Stimulated activated naive B cell treated with anti-CD40 and anti-IgM and Interleukin-4, amounts not matched to agents 10 μg/mL and 1 μg/mL and 100 μg/mL, for 72 hours (primary cell): ENCODE measurements at regions not wholly inside any gene's neighbourhood (a gene's known extent, or its start where the extent isn't known, plus 50 kb on each side); places are given as distances from the start of the nearest gene placed in this dataset.
"Not testable (repeated sequence)": the region's sequence is repeated elsewhere in the genome, so short reads cannot be mapped to it uniquely, and the experiment has no call there.

Experiments used
- ATAC-seq, 2 donors: fragments of 150-1000 bp; cut with Tn5 transposase; replicated peaks; 2 replicates each; pipeline ENCODE4 v1.10.0; 2021; ENCODE audit warnings: moderate library complexity in 1 of 2
- DNase-seq: peaks from one replicate; pipeline ENCODE4 v3.0.0; 2021
- H3K27ac Mint-ChIP-seq: one replicate; pipeline ENCODE4 v1.8.0; 2022; ENCODE audit warnings: mild to moderate bottlenecking, mixed read lengths
- H3K27me3 Mint-ChIP-seq, 2 donors: one replicate each; pipeline ENCODE4 v1.8.0; 2022; ENCODE audit warnings: mixed read lengths in 2 of 2
- H3K36me3 Mint-ChIP-seq, 2 donors: one replicate each; pipeline ENCODE4 v1.8.0; 2022; ENCODE audit warnings: mixed read lengths in 2 of 2, mild to moderate bottlenecking in 1 of 2
- H3K4me1 Mint-ChIP-seq, 2 donors: one replicate each; pipeline ENCODE4 v1.8.0; 2022; ENCODE audit warnings: mixed read lengths in 2 of 2, mild to moderate bottlenecking in 1 of 2
- H3K4me3 Mint-ChIP-seq, 2 donors: one replicate each; pipeline ENCODE4 v1.8.0; 2022; ENCODE audit warnings: mild to moderate bottlenecking in 2 of 2, mixed read lengths in 2 of 2, moderate library complexity in 1 of 2
- H3K9me3 Mint-ChIP-seq, 2 donors: one replicate each; pipeline ENCODE4 v1.8.0; 2022; ENCODE audit warnings: mixed read lengths in 2 of 2, mild to moderate bottlenecking in 1 of 2

DNA sequence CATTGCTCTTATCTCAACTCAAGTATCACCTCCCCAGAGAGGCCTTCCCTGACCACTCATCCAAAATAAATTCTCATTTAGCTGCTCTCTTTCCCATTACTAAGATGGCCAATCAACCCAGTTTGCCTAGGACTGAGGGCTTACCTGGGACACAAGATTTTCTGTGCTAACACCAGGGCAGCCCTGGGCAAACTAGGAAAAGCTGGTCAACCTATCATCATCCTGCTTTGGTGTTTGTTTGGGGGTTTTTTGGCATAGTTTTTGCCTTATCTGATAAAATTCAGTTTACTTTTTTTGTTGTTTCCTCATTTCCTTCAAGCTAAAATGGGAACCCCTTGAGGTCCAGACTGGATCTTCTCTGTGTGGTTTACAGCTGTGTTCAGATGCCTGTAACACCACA is 131.4 kb upstream of the NR2F2 start:
- ATAC-seq (no peak), DNase-seq (no peak)
- Mint-ChIP-seq H3K27ac (no peak overlapping the region), H3K4me3 (no peak overlapping the region), H3K9me3 (peaks cover 7 to 10% of the 10 kb centered on the region in 2 donors), H3K4me1 (no peaks in the 10 kb centered on the region), H3K36me3 (no peaks in the 10 kb centered on the region), H3K27me3 (no peaks in the 10 kb centered on the region)

DNA sequence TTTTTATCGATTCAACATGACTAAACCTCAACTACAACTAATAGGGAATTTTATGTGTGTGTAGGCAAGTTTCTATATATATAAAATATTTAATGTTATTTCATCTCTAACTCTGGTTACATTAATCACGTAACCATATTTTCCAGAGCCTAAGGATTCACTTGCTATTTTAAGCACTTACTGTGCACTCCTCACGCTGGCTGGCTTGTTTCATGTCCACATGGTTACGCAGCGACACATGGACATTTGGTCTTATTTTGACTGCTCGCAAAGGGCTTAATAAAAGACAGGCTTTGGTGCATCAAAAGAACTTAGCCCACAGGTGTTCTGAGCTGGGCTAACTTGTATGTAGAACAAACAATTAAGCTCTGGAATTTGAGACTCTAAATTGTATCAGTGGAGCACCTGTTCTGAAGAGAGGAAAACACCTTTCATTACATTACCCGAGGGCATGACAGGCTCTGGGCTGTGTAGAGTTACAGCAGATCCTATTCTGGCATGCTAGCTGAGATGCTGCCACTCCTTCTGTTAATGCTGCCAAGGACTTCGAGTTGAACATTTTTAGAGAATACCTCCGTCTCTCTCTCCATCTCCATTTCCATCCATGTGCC is 130.0 kb upstream of the NR2F2 start:
- Mint-ChIP-seq H3K36me3 (no peaks in the 10 kb centered on the region), H3K4me3 (no peak overlapping the region), H3K9me3 (peaks cover 10 to 11% of the 10 kb centered on the region in 2 donors), H3K27me3 (no peaks in the 10 kb centered on the region), H3K27ac (no peak overlapping the region), H3K4me1 (no peaks in the 10 kb centered on the region)
- DNase-seq (no peak), ATAC-seq (no peak)

DNA sequence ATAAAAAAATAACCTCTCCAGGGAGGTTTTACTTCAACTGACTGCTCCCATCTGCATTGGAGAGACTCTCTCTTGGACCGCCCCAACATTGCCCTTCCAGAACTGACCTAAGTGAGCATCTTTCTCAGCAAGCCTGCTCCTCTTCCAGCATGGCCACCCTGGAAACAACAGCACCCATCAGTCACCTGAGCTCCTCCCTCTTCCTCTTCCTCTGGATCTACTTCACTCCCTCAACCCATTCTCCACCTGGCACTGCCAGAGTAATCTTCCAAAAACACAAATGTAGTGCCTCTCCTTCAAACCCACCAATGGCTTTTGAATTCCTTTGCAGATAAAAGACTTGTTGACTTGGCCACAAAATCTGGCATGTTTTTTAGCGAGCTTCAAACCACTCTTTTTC is 128.8 kb upstream of the NR2F2 start:
- DNase-seq, result no peak
- Mint-ChIP-seq H3K4me3 (no peak overlapping the region), H3K27ac (no peak overlapping the region), H3K9me3 (peaks cover 10 to 12% of the 10 kb centered on the region in 2 donors), H3K4me1 (no peaks in the 10 kb centered on the region), H3K27me3 (no peaks in the 10 kb centered on the region), H3K36me3 (no peaks in the 10 kb centered on the region)
- ATAC-seq, result no peak

GRCh38 chr15:96205588-96205987 is 124.9 kb upstream of the NR2F2 start:
- H3K36me3 Mint-ChIP-seq, ATAC-seq, H3K4me1 Mint-ChIP-seq, H3K4me3 Mint-ChIP-seq, H3K27me3 Mint-ChIP-seq, H3K27ac Mint-ChIP-seq, DNase-seq: not testable (repeated sequence)
- peaks cover 12 to 14% of the 10 kb centered on the region in 2 donors for H3K9me3 Mint-ChIP-seq

- Mint-ChIP-seq H3K9me3 (peaks cover 6 to 9% of the 10 kb centered on the region in 2 donors), H3K27me3 (no peaks in the 10 kb centered on the region), H3K27ac (no peak overlapping the region), H3K36me3 (no peaks in the 10 kb centered on the region), H3K4me3 (no peak overlapping the region), H3K4me1 (no peaks in the 10 kb centered on the region)
- ATAC-seq (no peak), DNase-seq (no peak)
Measured at GRCh38 chr15:96207377-96208006, 123.0 kb upstream of the NR2F2 start.

- no peak overlapping the region for H3K4me3 Mint-ChIP-seq
- DNase-seq (no peak), ATAC-seq (no peak)
- H3K36me3 Mint-ChIP-seq, result no peaks in the 10 kb centered on the region
- no peak overlapping the region for H3K27ac Mint-ChIP-seq
- no peaks in the 10 kb centered on the region for H3K27me3 Mint-ChIP-seq
- H3K4me1 Mint-ChIP-seq, result no peaks in the 10 kb centered on the region
- peaks cover 6 to 9% of the 10 kb centered on the region in 2 donors for H3K9me3 Mint-ChIP-seq
Measured at GRCh38 chr15:96209285-96209735, 121.2 kb upstream of the NR2F2 start.

- Mint-ChIP-seq H3K4me3 (no peak overlapping the region), H3K9me3 (peaks cover 0 to 3% of the 10 kb centered on the region in 2 donors), H3K27ac (no peak overlapping the region), H3K4me1 (no peaks in the 10 kb centered on the region), H3K27me3 (no peaks in the 10 kb centered on the region), H3K36me3 (no peaks in the 10 kb centered on the region)
- DNase-seq, result no peak
- no peak for ATAC-seq
Measured at GRCh38 chr15:96213045-96213444, 117.5 kb upstream of the NR2F2 start.

GRCh38 chr15:96213896-96214295 is 116.6 kb upstream of the NR2F2 start:
- Mint-ChIP-seq H3K27me3 (no peaks in the 10 kb centered on the region), H3K27ac (no peak overlapping the region), H3K9me3 (peaks cover 3 to 7% of the 10 kb centered on the region in 2 donors), H3K36me3 (no peaks in the 10 kb centered on the region), H3K4me3 (no peak overlapping the region), H3K4me1 (no peaks in the 10 kb centered on the region)
- no peak for ATAC-seq
- no peak for DNase-seq

DNA sequence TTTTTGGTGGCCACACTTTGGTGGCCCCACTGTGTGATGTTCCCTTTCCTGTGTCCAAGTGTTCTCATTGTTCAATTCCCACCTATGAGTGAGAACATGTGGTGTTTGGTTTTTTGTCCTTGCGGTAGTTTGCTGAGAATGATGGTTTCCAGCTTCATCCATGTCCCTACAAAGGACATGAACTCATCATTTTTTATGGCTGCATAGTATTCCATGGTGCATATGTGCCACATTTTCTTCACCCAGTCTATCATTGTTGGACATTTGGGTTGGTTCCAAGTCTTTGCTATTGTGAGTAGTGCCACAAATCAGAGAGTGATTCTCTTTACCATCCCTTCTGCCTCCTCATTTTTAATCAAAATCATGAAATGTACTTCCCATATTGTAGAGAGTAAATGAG is 114.0 kb upstream of the NR2F2 start:
- not testable (repeated sequence) for H3K4me3 Mint-ChIP-seq, H3K27ac Mint-ChIP-seq, DNase-seq, H3K27me3 Mint-ChIP-seq, H3K36me3 Mint-ChIP-seq, ATAC-seq, H3K4me1 Mint-ChIP-seq, H3K9me3 Mint-ChIP-seq

DNA sequence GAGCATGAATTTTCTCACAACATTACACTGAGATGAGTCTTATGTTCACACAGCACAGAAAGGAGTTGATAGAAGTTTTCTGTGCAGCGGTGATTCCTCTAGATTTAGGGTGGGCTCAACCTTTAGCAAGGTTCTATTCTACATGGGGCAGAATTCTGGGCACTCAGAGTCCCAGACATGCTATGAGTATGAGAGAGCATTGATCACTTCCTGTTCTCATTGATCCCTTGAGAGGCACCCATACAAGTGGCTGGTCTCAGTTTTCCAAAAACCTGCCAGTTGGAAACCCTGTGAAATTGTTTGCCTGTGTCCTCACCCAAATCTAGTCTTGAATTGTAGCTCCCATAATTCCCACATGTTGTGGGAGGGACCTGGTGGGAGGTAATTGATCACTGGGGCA is 112.5 kb upstream of the NR2F2 start:
- H3K27ac Mint-ChIP-seq, result no peak overlapping the region
- no peaks in the 10 kb centered on the region for H3K36me3 Mint-ChIP-seq
- DNase-seq, result no peak
- no peak overlapping the region for H3K4me3 Mint-ChIP-seq
- H3K4me1 Mint-ChIP-seq, result no peaks in the 10 kb centered on the region
- no peak for ATAC-seq
- H3K27me3 Mint-ChIP-seq, result no peaks in the 10 kb centered on the region
- peaks cover 3 to 7% of the 10 kb centered on the region in 2 donors for H3K9me3 Mint-ChIP-seq

GRCh38 chr15:96218623-96219455 is 111.7 kb upstream of the NR2F2 start:
- Mint-ChIP-seq H3K27ac (no peak overlapping the region), H3K36me3 (no peaks in the 10 kb centered on the region), H3K4me3 (no peak overlapping the region), H3K4me1 (no peaks in the 10 kb centered on the region), H3K27me3 (no peaks in the 10 kb centered on the region), H3K9me3 (peaks cover 4 to 7% of the 10 kb centered on the region in 2 donors)
- DNase-seq (no peak), ATAC-seq (no peak)

GRCh38 chr15:96219681-96220080 is 110.8 kb upstream of the NR2F2 start:
- DNase-seq (no peak), ATAC-seq (no peak)
- peaks cover 4 to 7% of the 10 kb centered on the region in 2 donors for H3K9me3 Mint-ChIP-seq
- no peaks in the 10 kb centered on the region for H3K36me3 Mint-ChIP-seq
- no peaks in the 10 kb centered on the region for H3K27me3 Mint-ChIP-seq
- H3K27ac Mint-ChIP-seq, result no peak overlapping the region
- H3K4me1 Mint-ChIP-seq, result no peaks in the 10 kb centered on the region
- H3K4me3 Mint-ChIP-seq, result no peak overlapping the region

- Mint-ChIP-seq H3K4me3 (no peak overlapping the region), H3K27ac (no peak overlapping the region)
Measured at GRCh38 chr15:96220657-96221056, 109.8 kb upstream of the NR2F2 start.

DNA sequence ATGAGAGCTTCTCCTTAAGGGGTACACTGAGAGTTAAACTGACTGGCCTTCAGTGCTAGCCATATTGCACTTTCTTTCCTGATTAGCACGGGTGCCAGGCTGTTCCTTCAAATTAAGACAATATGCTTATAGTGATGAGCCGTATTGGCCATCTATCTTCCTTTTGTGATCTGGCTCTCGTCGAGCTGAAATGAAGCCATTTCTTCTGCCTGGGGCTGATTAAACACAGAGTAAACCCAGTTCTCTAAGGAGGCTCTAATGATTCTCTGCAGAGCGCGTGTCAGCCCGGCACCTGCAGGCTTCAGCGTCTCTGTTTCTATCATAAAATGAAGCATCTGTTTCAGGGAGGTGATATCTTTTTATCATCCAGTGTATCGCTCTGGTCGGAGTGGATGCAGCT is 107.5 kb upstream of the NR2F2 start:
- ATAC-seq (no peak), DNase-seq (no peak)
- Mint-ChIP-seq H3K36me3 (no peaks in the 10 kb centered on the region), H3K9me3 (peaks cover 2 to 12% of the 10 kb centered on the region in 2 donors), H3K4me1 (no peaks in the 10 kb centered on the region), H3K4me3 (no peak overlapping the region), H3K27me3 (no peaks in the 10 kb centered on the region), H3K27ac (no peak overlapping the region)

More at GRCh38 chr15:96220657-96221056, 109.8 kb upstream of the NR2F2 start:
- no peak for DNase-seq
- H3K36me3 Mint-ChIP-seq, result no peaks in the 10 kb centered on the region
- H3K27me3 Mint-ChIP-seq, result no peaks in the 10 kb centered on the region
- ATAC-seq, result no peak
- no peaks in the 10 kb centered on the region for H3K4me1 Mint-ChIP-seq
- H3K9me3 Mint-ChIP-seq, result peaks cover 4 to 7% of the 10 kb centered on the region in 2 donors

- H3K4me1 Mint-ChIP-seq, result no peaks in the 10 kb centered on the region
- ATAC-seq (no peak), DNase-seq (no peak)
- H3K9me3 Mint-ChIP-seq, result peaks cover 5 to 6% of the 10 kb centered on the region in 2 donors
- no peak overlapping the region for H3K4me3 Mint-ChIP-seq
- no peaks in the 10 kb centered on the region for H3K27me3 Mint-ChIP-seq
- no peak overlapping the region for H3K27ac Mint-ChIP-seq
- no peaks in the 10 kb centered on the region for H3K36me3 Mint-ChIP-seq
Measured at GRCh38 chr15:96223939-96224338, 106.6 kb upstream of the NR2F2 start.
